OCI-LY7 (cell line): ENCODE measurements at regions not wholly inside any gene's neighbourhood (a gene's known extent, or its start where the extent isn't known, plus 50 kb on each side); places are given as distances from the start of the nearest gene placed in this dataset.

Experiments
- BruUV-seq: library from RNA; stranded (reverse); fragments of 400-500 nt; replicated peaks from 2 replicates; lab custom pipeline; 2021; lab: Mats Ljungman, UMichigan
- CTCF ChIA-PET: fragments of 300-600 bp; sonication (Branson Sonifier 250); formaldehyde crosslinking; loops from one replicate; lab custom pipeline; 2022; ENCODE audit warnings: antibody characterized with exemption; ENCODE audit not compliant: unreplicated experiment; lab: Charles Lee
- POLR2A ChIA-PET: fragments of 300-600 bp; sonication (Branson Sonifier 250); formaldehyde crosslinking; loops from one replicate; lab custom pipeline; 2022; ENCODE audit warnings: antibody characterized with exemption; lab: Charles Lee
- DNase-seq: peaks from one replicate; pipeline ENCODE4 v3.0.0-alpha.2; 2015; ENCODE audit warnings: low spot score
- H2AFZ ChIP-seq: fragments of 200-600 bp; sonication (generic), shearing (Covaris generic); 2 replicates; pipeline ENCODE4 v1.6.1; 2014; ENCODE audit warnings: mild to moderate bottlenecking, antibody characterized with exemption, low read length, moderate library complexity
- H3K27ac ChIP-seq: fragments of 200-600 bp; sonication (generic); 2 replicates; pipeline ENCODE4 v1.5.1; 2014; ENCODE audit warnings: mixed run types, low read depth, mild to moderate bottlenecking, moderate library complexity, low read length, inconsistent platforms; ENCODE audit not compliant: poor library complexity, severe bottlenecking
- H3K36me3 ChIP-seq: fragments of 200-600 bp; sonication (generic); 2 replicates; pipeline ENCODE4 v1.6.1; 2014; ENCODE audit warnings: mild to moderate bottlenecking, antibody characterized with exemption, low read length, moderate library complexity, mixed read lengths; ENCODE audit not compliant: insufficient read depth
- H3K4me1 ChIP-seq: fragments of 200-600 bp; sonication (generic); 2 replicates; pipeline ENCODE4 v1.5.1; 2014; ENCODE audit warnings: mild to moderate bottlenecking, low read length; ENCODE audit not compliant: insufficient read depth, poor library complexity, severe bottlenecking
- H3K4me2 ChIP-seq: fragments of 200-600 bp; sonication (generic); 2 replicates; pipeline ENCODE4 v1.6.1; 2014; ENCODE audit warnings: mild to moderate bottlenecking, low read length
- H3K4me3 ChIP-seq: fragments of 200-600 bp; sonication (generic); 2 replicates; pipeline ENCODE4 v1.5.1; 2014; ENCODE audit warnings: mild to moderate bottlenecking, low read depth, low read length; ENCODE audit not compliant: poor library complexity, severe bottlenecking
- H3K79me2 ChIP-seq: fragments of 200-600 bp; sonication (generic); 2 replicates; pipeline ENCODE4 v1.6.1; 2016; ENCODE audit warnings: low read depth, mild to moderate bottlenecking, low read length, moderate library complexity, mixed read lengths; ENCODE audit not compliant: insufficient read depth
- H3K9me2 ChIP-seq: fragments of 200-600 bp; sonication (generic); 2 replicates; pipeline ENCODE4 v1.6.1; 2016; ENCODE audit warnings: mild to moderate bottlenecking, low read length, mixed read lengths; ENCODE audit not compliant: insufficient read depth
- H3K9me3 ChIP-seq: fragments of 200-600 bp; sonication (generic); 2 replicates; pipeline ENCODE4 v1.6.1; 2014; ENCODE audit warnings: mild to moderate bottlenecking, mixed run types, low read length, mixed read lengths
- H4K20me1 ChIP-seq: fragments of 200-600 bp; sonication (generic); 2 replicates; pipeline ENCODE4 v1.6.1; 2014; ENCODE audit warnings: mild to moderate bottlenecking, antibody characterized with exemption, low read length, moderate library complexity, mixed read lengths; ENCODE audit not compliant: insufficient read depth
- EZH2phosphoT487 ChIP-seq: fragments of 200-600 bp; sonication (generic); IDR thresholded peaks from 2 replicates; pipeline ENCODE4 v1.6.1; 2018; ENCODE audit warnings: low read depth, borderline replicate concordance, mild to moderate bottlenecking, mixed run types, antibody characterized with exemption, low read length, moderate library complexity, mixed read lengths
- intact Hi-C: fragments of 100-400 bp; cut with micrococcal nuclease; formaldehyde crosslinking; loops from one replicate; pipeline ENCODE4 v1.10.0; 2022; ENCODE audit not compliant: unreplicated experiment
- TF ChIP-seq, protein P1 (sequence below): fragments of 200-600 bp; sonication (generic); conservative IDR thresholded peaks from 2 replicates; pipeline ENCODE4 v1.5.1; 2014; ENCODE audit warnings: mild to moderate bottlenecking, antibody characterized with exemption, low read length, moderate library complexity, mixed read lengths

DNA sequence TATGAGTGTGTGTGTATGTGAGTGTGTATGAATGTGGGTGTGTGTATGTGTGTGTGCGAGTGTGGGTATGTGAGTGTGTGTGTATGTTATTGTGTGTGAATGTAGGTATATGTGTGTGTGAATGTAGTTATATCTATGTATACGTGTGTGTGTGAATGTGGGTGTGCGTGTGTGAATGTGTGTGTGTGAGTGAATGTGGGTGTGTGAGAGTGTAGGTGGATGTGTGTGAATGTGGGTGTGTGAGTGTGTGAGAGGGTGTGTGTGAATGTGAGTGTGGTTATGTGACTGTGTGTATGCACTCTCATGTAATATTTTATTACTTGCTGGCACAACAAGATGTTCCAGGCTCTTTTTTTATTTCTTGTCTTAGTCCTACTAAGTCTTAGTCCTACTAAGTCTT, 513.4 kb upstream of the B3GAT1 start:
- Histone ChIP-seq H3K36me3 (no peaks in the 10 kb centered on the region), H2AFZ (no peak overlapping the region), H3K4me1 (no peaks in the 10 kb centered on the region), H3K4me2 (no peak overlapping the region), H3K9me2 (no peaks in the 10 kb centered on the region), H3K27ac (no peak overlapping the region), H3K4me3 (no peak overlapping the region), H3K79me2 (no peaks in the 10 kb centered on the region), H3K9me3 (no peaks in the 10 kb centered on the region), H4K20me1 (no peaks in the 10 kb centered on the region)
- intact Hi-C loops, result no loop called here
- DNase-seq, result no peak
- CTCF ChIA-PET, result no interaction called here
- no TSS peak for BruUV-seq
- TF ChIP-seq EZH2phosphoT487, result no peak
- TF ChIP-seq, protein P1, sequence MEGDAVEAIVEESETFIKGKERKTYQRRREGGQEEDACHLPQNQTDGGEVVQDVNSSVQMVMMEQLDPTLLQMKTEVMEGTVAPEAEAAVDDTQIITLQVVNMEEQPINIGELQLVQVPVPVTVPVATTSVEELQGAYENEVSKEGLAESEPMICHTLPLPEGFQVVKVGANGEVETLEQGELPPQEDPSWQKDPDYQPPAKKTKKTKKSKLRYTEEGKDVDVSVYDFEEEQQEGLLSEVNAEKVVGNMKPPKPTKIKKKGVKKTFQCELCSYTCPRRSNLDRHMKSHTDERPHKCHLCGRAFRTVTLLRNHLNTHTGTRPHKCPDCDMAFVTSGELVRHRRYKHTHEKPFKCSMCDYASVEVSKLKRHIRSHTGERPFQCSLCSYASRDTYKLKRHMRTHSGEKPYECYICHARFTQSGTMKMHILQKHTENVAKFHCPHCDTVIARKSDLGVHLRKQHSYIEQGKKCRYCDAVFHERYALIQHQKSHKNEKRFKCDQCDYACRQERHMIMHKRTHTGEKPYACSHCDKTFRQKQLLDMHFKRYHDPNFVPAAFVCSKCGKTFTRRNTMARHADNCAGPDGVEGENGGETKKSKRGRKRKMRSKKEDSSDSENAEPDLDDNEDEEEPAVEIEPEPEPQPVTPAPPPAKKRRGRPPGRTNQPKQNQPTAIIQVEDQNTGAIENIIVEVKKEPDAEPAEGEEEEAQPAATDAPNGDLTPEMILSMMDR, result no peak
- POLR2A ChIA-PET, result no interaction called here

DNA sequence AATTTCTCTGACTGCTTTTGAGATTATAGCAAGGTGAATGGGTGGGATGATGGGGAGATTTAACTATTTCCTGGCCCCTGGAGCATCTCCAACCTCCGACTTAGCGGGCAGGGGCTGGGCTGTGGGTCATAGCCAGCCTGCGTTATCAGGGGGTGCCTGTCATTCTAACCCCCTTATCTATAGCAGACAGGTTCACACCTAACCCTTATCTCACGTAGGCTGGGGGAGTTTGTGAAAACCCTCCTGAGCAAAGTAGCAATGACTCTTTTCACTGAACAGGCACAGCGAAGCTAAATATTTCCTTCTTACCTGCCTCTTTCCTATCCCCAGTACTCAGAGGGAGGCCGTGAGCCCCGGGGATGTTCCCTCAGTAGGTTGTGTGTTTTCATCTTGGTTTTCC, 511.4 kb upstream of the B3GAT1 start:
- no peaks in the 10 kb centered on the region for H3K79me2 ChIP-seq
- no peak overlapping the region for H3K4me2 ChIP-seq
- no peaks in the 10 kb centered on the region for H3K9me2 ChIP-seq
- intact Hi-C loops, result no loop called here
- no peaks in the 10 kb centered on the region for H3K36me3 ChIP-seq
- no peak overlapping the region for H2AFZ ChIP-seq
- H3K27ac ChIP-seq, result no peak overlapping the region
- BruUV-seq, result no TSS peak
- ChIA-PET CTCF (no interaction called here), POLR2A (no interaction called here)
- H3K4me1 ChIP-seq, result no peaks in the 10 kb centered on the region
- no peak for TF ChIP-seq EZH2phosphoT487
- no peak overlapping the region for H3K4me3 ChIP-seq
- no peaks in the 10 kb centered on the region for H3K9me3 ChIP-seq
- DNase-seq, result no peak
- no peaks in the 10 kb centered on the region for H4K20me1 ChIP-seq

DNA sequence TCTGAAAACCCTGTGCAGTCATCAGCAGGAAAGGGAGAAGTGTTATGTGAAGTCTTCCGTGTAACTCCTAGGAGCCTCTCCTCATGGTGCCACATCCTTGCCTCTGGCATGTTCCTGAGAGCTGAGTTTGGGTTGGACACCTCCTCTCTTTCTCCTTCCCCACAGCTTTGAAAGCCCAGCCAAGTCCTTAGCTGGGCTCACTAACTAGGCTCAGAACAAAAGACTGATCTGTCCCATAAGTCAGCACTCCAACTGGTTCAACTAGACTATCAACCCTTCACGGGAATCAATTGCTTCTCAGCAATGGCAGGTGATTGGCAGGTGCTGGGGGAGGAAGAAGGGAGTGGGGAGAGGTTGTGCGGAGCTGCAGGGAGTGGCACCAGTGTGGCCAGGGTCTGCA, 509.9 kb upstream of the B3GAT1 start:
- H3K9me2 ChIP-seq, result no peaks in the 10 kb centered on the region
- ChIA-PET POLR2A (interaction anchor here (0.7 kb wide), 1 partner anchor 531 kb away, joined by 3 read pairs; no protein-coding TSS in a partner anchor), CTCF (no interaction called here)
- no peak for TF ChIP-seq EZH2phosphoT487
- TF ChIP-seq, protein P1, result no peak
- H2AFZ ChIP-seq, result no peak overlapping the region
- H3K4me2 ChIP-seq, result no peak overlapping the region
- H3K27ac ChIP-seq, result no peak overlapping the region
- no peak overlapping the region for H3K4me3 ChIP-seq
- no peaks in the 10 kb centered on the region for H3K36me3 ChIP-seq
- DNase-seq, result no peak
- no peaks in the 10 kb centered on the region for H3K9me3 ChIP-seq
- no peaks in the 10 kb centered on the region for H4K20me1 ChIP-seq
- BruUV-seq, result no TSS peak
- no peaks in the 10 kb centered on the region for H3K4me1 ChIP-seq
- intact Hi-C loops, result no loop called here
- no peaks in the 10 kb centered on the region for H3K79me2 ChIP-seq
